Hepatic stellate cell (primary cell): ENCODE measurements at regions not wholly inside any gene's neighbourhood (a gene's known extent, or its start where the extent isn't known, plus 50 kb on each side); places are given as distances from the start of the nearest gene placed in this dataset.

Experiments used
- DNase-seq: peaks from one replicate; pipeline ENCODE4 v3.0.0; 2011; ENCODE audit warnings: low spot score

DNA sequence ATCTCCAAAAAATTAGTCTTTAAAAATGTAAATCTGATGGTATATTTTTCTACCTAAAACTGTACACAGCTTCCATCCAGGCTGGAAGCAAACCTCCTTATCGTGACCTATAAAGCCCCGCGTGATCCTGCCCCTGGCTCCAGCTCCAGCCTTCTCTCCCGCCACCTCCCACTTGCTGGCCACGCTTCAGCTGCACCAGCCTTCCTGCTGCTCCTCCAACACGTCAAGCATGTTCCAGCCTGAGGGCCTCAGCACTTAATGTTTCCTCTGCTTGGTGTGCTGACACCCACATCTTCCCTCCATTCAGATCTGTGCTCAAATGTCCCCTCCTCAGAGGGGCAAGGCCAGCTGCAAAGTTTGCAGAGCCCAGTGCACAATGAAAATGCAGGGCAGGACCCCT lies 123.5 kb upstream of the MAGI3 start:
- DNase-seq: no peak

GRCh38 chr1:113269168-113269963 lies 120.9 kb upstream of the MAGI3 start:
- DNase-seq: no peak

GRCh38 chr1:113271039-113271438 lies 119.3 kb upstream of the MAGI3 start:
- DNase-seq: no peak

DNA sequence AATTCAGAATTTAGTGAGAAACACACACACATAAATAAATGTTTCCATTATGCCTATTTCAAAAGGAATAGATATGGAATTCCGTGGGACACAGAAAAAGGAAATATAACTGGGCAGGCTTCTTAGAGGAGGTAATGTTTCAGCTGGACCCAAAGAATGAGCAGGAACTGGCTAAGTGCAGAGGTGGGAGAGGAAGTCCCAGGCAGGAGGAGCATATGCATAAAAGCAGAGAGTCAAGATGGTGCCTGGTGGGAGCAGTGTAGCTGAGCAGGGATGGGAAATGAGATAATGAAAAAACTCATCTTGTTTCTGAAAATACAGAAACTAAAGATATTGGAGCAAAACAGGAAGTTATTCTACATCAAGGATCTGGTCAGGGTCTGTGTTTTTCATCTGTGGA lies 115.2 kb upstream of the MAGI3 start:
- DNase-seq: no peak

DNA sequence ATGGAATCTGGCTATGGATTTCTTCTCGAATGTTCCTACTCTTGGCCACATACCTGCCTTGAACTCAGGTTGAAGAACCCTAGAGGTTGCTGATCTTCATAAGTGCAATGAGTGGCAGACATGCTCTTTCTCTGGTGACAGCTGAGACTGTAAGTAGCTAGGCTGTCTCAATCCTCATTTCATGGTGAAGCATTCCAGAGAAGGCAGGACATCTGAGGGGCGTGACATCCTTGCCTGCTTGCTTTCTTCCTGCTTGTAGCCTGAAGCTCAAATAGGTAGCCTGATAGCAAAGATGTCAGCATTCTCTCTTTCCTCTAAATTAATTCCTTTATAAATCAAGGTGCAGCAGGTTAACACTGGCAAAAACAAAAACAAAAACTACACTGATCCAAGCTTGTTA lies 114.6 kb upstream of the MAGI3 start:
- DNase-seq: no peak

DNA sequence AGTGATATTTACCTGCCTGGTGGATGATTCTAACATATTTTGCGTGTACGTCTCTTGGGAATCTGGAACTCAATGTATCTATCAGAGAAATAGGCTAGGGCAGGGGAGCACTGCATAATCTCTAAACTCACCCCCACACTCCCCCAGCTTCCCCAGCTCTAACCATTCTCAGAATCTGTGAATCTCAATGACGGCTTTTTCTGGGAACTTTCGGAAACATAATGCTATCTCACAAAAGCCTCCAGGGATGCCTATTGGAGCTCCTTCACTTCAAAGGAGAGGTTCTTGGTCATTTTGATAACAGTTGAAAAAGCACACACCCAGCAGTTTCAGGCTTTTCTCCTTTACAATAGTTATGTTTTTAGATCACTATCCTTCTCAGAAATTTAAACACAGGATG lies 113.8 kb upstream of the MAGI3 start:
- DNase-seq: no peak

DNA sequence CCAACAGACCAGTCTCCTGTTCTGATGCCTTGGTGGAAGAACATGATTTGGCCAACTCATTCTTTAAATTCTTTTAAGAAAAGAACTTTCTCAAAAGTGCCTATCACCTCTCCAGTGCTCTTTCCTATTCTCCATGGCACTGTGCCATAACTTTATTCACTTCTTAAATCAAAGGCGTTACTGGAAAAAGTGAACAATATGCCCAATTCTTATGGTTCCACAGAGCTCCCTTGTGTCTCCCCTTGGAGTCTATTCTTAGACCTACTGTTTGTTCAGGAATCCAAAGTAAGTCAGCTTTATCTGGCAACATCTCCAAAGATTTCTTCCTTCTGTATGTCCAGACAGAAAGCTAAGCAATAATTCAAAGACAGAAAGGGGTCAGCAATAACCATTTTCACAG lies 111.9 kb upstream of the MAGI3 start:
- DNase-seq: no peak

DNA sequence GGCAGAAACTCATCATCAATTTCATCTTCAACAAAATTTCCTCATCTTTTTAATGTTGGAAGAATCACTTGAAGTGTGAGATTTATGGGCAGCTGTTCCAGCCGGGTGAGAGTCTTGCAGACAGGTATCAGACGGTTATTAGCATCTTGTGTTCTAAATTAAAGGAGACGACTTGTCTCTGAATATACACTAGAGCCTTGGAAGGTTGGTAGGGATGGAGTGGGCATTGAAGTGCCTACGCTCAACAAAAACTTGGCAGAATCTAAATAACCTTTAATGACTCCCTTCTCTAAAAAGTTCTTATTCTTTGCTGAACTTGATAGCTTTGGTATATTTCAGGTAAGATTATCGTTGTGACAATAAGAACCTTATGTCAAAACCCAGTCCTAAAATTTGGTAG lies 111.5 kb upstream of the MAGI3 start:
- DNase-seq: no peak

DNA sequence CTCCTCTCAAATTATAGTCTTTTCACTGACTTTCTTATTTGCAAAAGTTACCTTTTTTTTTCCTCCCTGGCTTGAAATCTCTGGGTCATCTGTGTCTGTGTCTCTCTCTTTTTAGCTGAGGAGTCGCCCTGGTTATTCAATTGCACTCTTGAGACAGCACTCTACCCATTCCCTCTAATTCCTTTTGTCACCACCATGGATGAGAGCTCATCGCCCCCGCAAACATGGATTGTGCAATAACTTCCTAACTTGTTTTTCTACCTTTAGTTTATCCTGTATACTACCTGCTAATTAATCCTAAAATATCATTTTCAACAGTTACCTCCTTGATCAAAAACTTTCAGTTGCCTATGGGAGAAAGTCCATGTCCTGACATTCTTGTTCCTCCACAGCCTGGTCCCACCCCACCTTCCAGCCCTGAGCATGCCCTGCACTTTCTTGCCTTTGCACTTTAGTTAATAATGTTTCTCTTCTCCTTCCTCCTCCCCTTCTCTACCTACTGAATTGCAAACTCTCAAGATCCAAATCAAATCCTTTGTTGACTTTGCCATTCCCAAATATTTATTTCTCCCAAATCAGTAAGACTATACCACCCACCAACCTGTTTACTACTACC lies 110.4 kb upstream of the MAGI3 start:
- no peak for DNase-seq

GRCh38 chr1:113280581-113280980 lies 109.7 kb upstream of the MAGI3 start:
- no peak for DNase-seq

- no peak for DNase-seq
These were observed 108.8 kb upstream of the MAGI3 start for GRCh38 chr1:113281550-113281949.

DNA sequence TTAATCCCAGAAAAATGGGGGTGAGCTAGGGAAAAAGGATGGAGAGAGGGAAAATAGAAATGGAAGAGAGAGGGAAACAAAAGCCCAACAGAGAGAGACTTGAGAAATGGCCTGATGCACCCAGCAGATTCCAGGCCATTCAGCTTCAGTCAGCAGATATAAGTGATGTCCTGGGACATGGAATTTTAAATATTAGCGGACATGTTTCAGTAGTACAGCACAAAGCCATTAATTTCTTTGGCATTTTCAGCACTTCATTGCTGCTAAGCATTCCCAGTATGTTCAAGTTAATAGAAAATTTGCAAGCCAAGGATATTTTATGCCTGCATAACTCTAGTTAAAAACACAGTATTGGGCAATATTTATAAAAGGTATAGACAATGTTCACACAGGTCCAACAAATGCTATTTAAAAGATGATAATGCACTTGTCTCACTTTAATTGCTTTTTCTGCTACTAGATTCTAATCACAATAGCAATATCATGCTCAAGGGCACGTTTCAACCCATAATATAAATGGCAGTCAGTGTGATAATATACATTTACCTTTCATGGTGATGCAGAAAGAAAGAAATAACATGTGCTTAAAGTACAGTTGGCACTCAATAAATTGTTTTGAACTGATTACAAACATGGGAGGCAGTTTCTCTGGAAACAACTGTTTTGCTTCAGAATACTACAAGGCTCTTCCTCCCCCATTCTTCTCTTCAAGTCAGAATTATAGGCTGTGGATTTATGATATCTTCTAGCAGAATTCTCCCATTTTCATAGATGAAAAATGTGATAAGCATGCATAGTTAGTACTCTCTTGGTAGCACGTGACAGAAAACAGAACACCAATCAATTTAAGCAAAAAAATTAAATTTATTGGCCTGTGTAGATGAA lies 108.1 kb upstream of the MAGI3 start:
- DNase-seq: no peak

DNA sequence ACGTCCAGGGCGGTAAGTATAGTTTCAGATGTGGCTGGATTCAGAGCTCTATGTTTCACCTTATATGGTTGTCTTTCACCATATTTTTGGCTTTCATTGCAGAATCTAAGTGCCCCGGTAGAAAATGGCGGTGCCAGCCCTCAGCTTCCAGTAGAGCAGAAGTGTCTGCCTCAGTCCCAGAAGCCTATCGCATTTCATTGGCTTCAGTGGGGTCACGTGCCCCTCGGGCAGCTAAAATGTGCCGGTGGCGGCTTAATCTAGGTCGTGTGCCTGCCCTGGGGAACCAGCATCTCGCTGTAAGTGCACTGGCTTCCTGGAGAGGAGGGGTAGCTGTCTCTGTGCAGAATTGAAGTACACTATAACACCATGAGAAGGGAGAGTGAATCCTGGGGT lies 107.4 kb upstream of the MAGI3 start:
- no peak for DNase-seq

DNA sequence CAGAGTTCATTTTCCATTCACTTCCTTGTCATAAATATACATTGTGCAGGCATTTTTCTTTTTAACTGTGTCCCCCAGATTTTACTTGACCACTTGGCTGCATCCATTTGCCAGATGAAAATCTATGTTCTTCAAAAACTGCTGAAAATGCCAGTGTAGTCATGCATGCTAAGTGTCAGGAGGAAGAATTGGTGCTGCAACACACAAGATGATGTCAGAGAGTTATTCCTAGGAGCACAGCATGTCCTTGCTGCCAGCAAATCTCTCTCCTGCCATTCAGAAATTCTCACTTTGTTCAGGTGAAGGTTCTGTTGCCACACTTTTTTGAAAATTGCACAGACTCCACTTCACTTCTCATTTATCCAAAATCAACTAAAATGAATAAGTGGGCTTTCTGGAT lies 106.4 kb upstream of the MAGI3 start:
- no peak for DNase-seq

DNA sequence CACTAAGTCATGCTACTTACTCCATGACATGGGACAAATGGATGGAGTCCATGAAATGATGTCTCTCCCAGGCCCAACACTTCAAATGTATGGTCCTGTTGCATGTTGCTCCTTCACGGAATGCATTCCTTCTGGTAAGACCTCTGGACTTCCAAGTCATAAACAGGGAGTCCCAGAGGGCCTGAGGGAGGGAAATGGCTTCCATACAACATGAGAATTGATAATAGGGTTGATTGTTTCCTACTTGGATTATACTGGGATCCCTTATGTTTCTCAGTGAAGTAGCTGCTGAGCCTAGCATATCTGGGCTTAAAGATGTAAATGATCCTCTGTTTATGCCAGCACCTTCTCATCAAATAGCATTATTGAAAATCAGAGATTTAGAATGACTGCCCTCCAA lies 104.2 kb upstream of the MAGI3 start:
- no peak for DNase-seq

GRCh38 chr1:113291777-113292602 lies 98.3 kb upstream of the MAGI3 start:
- DNase-seq: no peak

DNA sequence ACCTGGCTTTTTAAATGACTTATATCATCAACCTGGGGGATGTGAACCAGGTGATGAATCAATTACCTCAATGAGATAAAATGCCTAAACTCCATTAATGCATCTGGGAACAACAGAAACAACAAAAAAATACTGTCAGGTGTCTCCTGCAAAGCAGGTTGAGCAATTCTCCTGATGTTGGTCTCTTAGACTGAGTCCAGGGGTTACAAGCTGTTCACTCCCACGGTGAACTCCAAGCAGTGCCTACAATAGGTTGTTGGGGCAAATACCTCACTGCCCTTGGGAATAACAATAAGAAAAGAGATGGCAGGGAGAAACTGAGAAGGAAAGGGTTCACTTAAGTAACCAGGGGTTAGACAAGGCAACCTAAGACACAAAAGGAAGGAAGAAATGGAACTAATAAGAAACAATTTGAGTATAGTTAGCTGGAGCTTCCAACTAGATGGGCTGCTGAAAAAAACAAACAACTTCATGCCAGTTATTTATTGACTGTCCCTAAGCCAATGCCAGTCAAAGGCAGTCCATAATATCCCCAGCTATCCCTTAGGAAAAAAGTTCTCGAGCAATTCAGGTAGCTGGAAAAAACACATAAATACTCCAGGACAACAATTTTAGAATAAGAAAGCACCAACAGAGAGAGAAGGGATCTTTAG lies 97.6 kb upstream of the MAGI3 start:
- no peak for DNase-seq

DNA sequence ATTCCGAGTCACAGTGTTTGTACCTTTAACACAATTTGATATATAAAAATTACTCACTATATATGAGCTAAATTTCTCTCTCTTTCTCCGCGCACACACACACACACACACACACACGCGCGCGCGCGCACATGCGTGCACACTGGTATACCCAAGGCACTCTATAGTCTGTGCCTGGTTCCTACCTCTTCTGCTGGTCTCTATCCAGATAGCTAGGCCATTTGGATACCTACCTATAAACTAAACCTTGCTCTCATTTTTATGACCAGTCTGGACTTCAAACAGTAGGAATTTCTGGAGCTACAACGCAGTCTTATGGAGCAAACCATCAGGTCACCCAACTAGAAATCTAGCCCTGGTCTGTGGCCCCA lies 97.1 kb upstream of the MAGI3 start:
- no peak for DNase-seq

GRCh38 chr1:113297749-113298148 lies 92.6 kb upstream of the MAGI3 start:
- no peak for DNase-seq

GRCh38 chr1:113298941-113299340 lies 91.4 kb upstream of the MAGI3 start:
- DNase-seq: no peak

DNA sequence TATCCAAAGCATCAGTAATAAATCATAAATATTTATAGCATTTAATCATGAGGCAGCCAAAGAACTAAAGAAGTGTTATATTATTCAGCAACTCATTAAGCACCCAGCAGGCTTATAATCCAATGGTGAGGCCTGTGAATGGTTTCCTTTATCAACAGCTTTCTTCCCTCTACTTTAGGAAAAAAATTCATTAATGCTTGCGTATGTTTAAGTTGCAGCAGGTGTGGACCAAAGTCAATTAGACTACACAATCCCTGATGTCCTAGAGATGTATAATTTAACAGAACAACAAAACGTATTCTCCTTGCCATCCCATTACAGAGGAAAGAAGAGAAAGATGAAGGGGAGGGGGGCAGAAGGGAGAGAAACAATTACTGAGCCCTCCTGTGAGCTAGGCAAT lies 87.7 kb upstream of the MAGI3 start:
- no peak for DNase-seq

DNA sequence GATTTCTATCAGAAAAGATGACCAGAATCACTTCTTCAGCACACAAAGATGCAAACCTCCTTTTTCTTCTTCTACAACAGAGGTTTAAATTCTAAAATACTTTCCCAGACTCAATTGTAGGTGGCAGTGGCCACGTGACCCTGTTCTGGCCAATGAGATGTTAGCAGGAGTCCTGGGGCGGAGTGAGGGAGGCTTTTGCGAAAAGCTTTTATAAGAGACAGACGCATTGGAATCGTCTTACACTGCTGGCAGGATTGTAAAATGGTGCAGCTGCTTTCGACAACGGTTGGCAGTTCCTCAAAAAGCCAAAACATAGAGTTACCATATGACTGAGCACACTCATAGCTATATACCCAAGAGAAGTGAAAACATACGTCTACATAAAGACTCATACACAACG lies 87.0 kb upstream of the MAGI3 start:
- no peak for DNase-seq
